ENCODE measurements at regions not wholly inside any gene's neighbourhood (a gene's known extent, or its start where the extent isn't known, plus 50 kb on each side); places are given as distances from the start of the nearest gene placed in this dataset.
A peak's percentile ranks its signal among the peaks of the same experiment; 100 is the strongest.

GRCh38 chr20:51249215-51249614, 226.3 kb upstream of the KCNG1 start:
- Mint-ChIP-seq H3K27ac (no peak overlapping the region), H3K4me1 (no peaks in the 10 kb centered on the region), H3K4me3 (no peak overlapping the region), H3K27me3 (ENCODE audit: low read depth) (peaks cover 19% of the 10 kb centered on the region), H3K9me3 (peaks cover 10% of the 10 kb centered on the region), H3K36me3 (ENCODE audit: low read depth) (no peaks in the 10 kb centered on the region)
- no peak for TF ChIP-seq CTCF (IDR thresholded peaks at IDR 0.05; ENCODE audit: unreplicated experiment in 3 of 3)

- H3K4me1 Mint-ChIP-seq, result no peaks in the 10 kb centered on the region
- H3K27me3 Mint-ChIP-seq (ENCODE audit: low read depth), result peaks cover 21% of the 10 kb centered on the region
- no peak overlapping the region for H3K27ac Mint-ChIP-seq
- peaks cover 8% of the 10 kb centered on the region for H3K36me3 Mint-ChIP-seq (ENCODE audit: low read depth)
- peaks cover 19% of the 10 kb centered on the region for H3K9me3 Mint-ChIP-seq
- H3K4me3 Mint-ChIP-seq, result no peak overlapping the region
- TF ChIP-seq CTCF (IDR thresholded peaks at IDR 0.05; ENCODE audit: unreplicated experiment in 3 of 3), result no peak
These were observed 221.6 kb upstream of the KCNG1 start for GRCh38 chr20:51244466-51244865.

- Mint-ChIP-seq H3K9me3 (peaks cover 22% of the 10 kb centered on the region), H3K27ac (no peak overlapping the region), H3K4me1 (peaks cover 9% of the 10 kb centered on the region), H3K4me3 (no peak overlapping the region), H3K36me3 (ENCODE audit: low read depth) (peaks cover 8% of the 10 kb centered on the region), H3K27me3 (ENCODE audit: low read depth) (peaks cover 17% of the 10 kb centered on the region)
- TF ChIP-seq CTCF (IDR thresholded peaks at IDR 0.05; ENCODE audit: unreplicated experiment in 3 of 3), result no peak
These were observed 215.9 kb upstream of the KCNG1 start for GRCh38 chr20:51238675-51239305.

GRCh38 chr20:51237791-51238190, 214.9 kb upstream of the KCNG1 start:
- Mint-ChIP-seq H3K4me3 (no peak overlapping the region), H3K4me1 (peaks cover 9% of the 10 kb centered on the region), H3K27me3 (ENCODE audit: low read depth) (peaks cover 17% of the 10 kb centered on the region), H3K9me3 (peaks cover 12% of the 10 kb centered on the region), H3K27ac (no peak overlapping the region), H3K36me3 (ENCODE audit: low read depth) (peaks cover 2% of the 10 kb centered on the region)
- no peak for TF ChIP-seq CTCF (IDR thresholded peaks at IDR 0.05; ENCODE audit: unreplicated experiment in 3 of 3)

GRCh38 chr20:51237278-51237677, 214.4 kb upstream of the KCNG1 start:
- Mint-ChIP-seq H3K27ac (no peak overlapping the region), H3K4me3 (no peak overlapping the region), H3K4me1 (peaks cover 9% of the 10 kb centered on the region), H3K9me3 (peaks cover 7% of the 10 kb centered on the region), H3K36me3 (ENCODE audit: low read depth) (no peaks in the 10 kb centered on the region), H3K27me3 (ENCODE audit: low read depth) (peaks cover 17% of the 10 kb centered on the region)
- no peak for TF ChIP-seq CTCF (IDR thresholded peaks at IDR 0.05; ENCODE audit: unreplicated experiment in 3 of 3)

- no peaks in the 10 kb centered on the region for H3K36me3 Mint-ChIP-seq (ENCODE audit: low read depth)
These were observed 213.5 kb upstream of the KCNG1 start for GRCh38 chr20:51236421-51236820.

More at GRCh38 chr20:51236421-51236820, 213.5 kb upstream of the KCNG1 start:
- Mint-ChIP-seq H3K27me3 (ENCODE audit: low read depth) (peaks cover 19% of the 10 kb centered on the region), H3K4me1 (peaks cover 9% of the 10 kb centered on the region), H3K27ac (peak overlapping the region in 1 of 3 experiments; percentile 29), H3K9me3 (peaks cover 5% of the 10 kb centered on the region), H3K4me3 (no peak overlapping the region)
- no peak for TF ChIP-seq CTCF (IDR thresholded peaks at IDR 0.05; ENCODE audit: unreplicated experiment in 3 of 3)

All from nephron (organoid).